ENCODE measurements at regions not wholly inside any gene's neighbourhood (a gene's known extent, or its start where the extent isn't known, plus 50 kb on each side); places are given as distances from the start of the nearest gene placed in this dataset.

- DNase-seq, result no peak
- Mint-ChIP-seq H3K27me3 (ENCODE audit: insufficient read depth) (peaks cover 13% of the 10 kb centered on the region), H3K4me1 (ENCODE audit: low read depth) (peaks cover 28% of the 10 kb centered on the region), H3K27ac (peak overlapping the region; percentile 86), H3K36me3 (ENCODE audit: low read depth) (no peaks in the 10 kb centered on the region), H3K4me3 (peak overlapping the region; percentile 68; the same call in 1 of the 2 replicates), H3K9me3 (no peaks in the 10 kb centered on the region)
- TF ChIP-seq CTCF (IDR thresholded peaks at IDR 0.05), result no peak
These were observed 162.5 kb downstream of the TTC32 start for GRCh38 chr2:19739256-19739655.

GRCh38 chr2:19738707-19739106, 163.1 kb downstream of the TTC32 start:
- DNase-seq, result peak; percentile 41
- peak overlapping the region; percentile 86 for H3K27ac Mint-ChIP-seq
- H3K9me3 Mint-ChIP-seq, result no peaks in the 10 kb centered on the region
- peaks cover 12% of the 10 kb centered on the region for H3K27me3 Mint-ChIP-seq (ENCODE audit: insufficient read depth)
- H3K36me3 Mint-ChIP-seq (ENCODE audit: low read depth), result no peaks in the 10 kb centered on the region
- peaks cover 33% of the 10 kb centered on the region for H3K4me1 Mint-ChIP-seq (ENCODE audit: low read depth)
- H3K4me3 Mint-ChIP-seq, result peak overlapping the region; percentile 68; the same call in 1 of the 2 replicates
- no peak for TF ChIP-seq CTCF (IDR thresholded peaks at IDR 0.05)

- Mint-ChIP-seq H3K4me3 (no peak overlapping the region), H3K4me1 (ENCODE audit: low read depth) (peaks cover 37% of the 10 kb centered on the region), H3K27ac (no peak overlapping the region), H3K9me3 (no peaks in the 10 kb centered on the region), H3K36me3 (ENCODE audit: low read depth) (no peaks in the 10 kb centered on the region; the same call in 1 of the 2 replicates), H3K27me3 (ENCODE audit: insufficient read depth) (peaks cover 12% of the 10 kb centered on the region)
- no peak for TF ChIP-seq CTCF (IDR thresholded peaks at IDR 0.05)
- no peak for DNase-seq
These were observed 165.5 kb downstream of the TTC32 start for GRCh38 chr2:19736191-19736831.

GRCh38 chr2:19733951-19734425, 167.8 kb downstream of the TTC32 start:
- TF ChIP-seq CTCF (IDR thresholded peaks at IDR 0.05), result no peak
- H3K4me1 Mint-ChIP-seq (ENCODE audit: low read depth), result peaks cover 29% of the 10 kb centered on the region
- peaks cover 17% of the 10 kb centered on the region for H3K27me3 Mint-ChIP-seq (ENCODE audit: insufficient read depth)
- H3K9me3 Mint-ChIP-seq, result no peaks in the 10 kb centered on the region
- peak overlapping the region; percentile 85 for H3K27ac Mint-ChIP-seq
- DNase-seq, result peak; percentile 71
- no peaks in the 10 kb centered on the region; the same call in 1 of the 2 replicates for H3K36me3 Mint-ChIP-seq (ENCODE audit: low read depth)
- H3K4me3 Mint-ChIP-seq, result no peak overlapping the region

- H3K27ac Mint-ChIP-seq, result peak overlapping the region; percentile 85
- H3K4me3 Mint-ChIP-seq, result no peak overlapping the region
- no peak for TF ChIP-seq CTCF (IDR thresholded peaks at IDR 0.05)
- peaks cover 20% of the 10 kb centered on the region for H3K27me3 Mint-ChIP-seq (ENCODE audit: insufficient read depth)
- H3K4me1 Mint-ChIP-seq (ENCODE audit: low read depth), result peaks cover 23% of the 10 kb centered on the region
- no peak for DNase-seq
- H3K36me3 Mint-ChIP-seq (ENCODE audit: low read depth), result no peaks in the 10 kb centered on the region; the same call in 1 of the 2 replicates
- no peaks in the 10 kb centered on the region for H3K9me3 Mint-ChIP-seq
These were observed 168.4 kb downstream of the TTC32 start for GRCh38 chr2:19733390-19733789.
